ENCODE measurements at regions not wholly inside any gene's neighbourhood (a gene's known extent, or its start where the extent isn't known, plus 50 kb on each side); places are given as distances from the start of the nearest gene placed in this dataset.

- no peak for TF ChIP-seq ZNF596 (tag by site-specific recombination; IDR thresholded peaks at IDR 0.05)
- TF ChIP-seq ZNF157 (tag by site-specific recombination; IDR thresholded peaks at IDR 0.05), result no peak
- no peak for TF ChIP-seq ZNF354C (tag by site-specific recombination; IDR thresholded peaks at IDR 0.05; ENCODE audit: borderline replicate concordance, low read depth)
- TF ChIP-seq ZBTB26 (tag by site-specific recombination; optimal IDR thresholded peaks at IDR 0.05), result no peak
- no peak for TF ChIP-seq PRDM2 (tag by site-specific recombination; IDR thresholded peaks at IDR 0.05; ENCODE audit: borderline replicate concordance)
These were observed 1683.8 kb upstream of the SEL1L start for GRCh38 chr14:83217492-83217891.

GRCh38 chr14:83247924-83248639 lies 1714.4 kb upstream of the SEL1L start:
- no peak overlapping the region for H3K4me3 ChIP-seq (ENCODE audit: low read depth, low read length)
- no peaks in the 10 kb centered on the region for H3K4me1 ChIP-seq (ENCODE audit: control insufficient read depth, insufficient read depth, low read length)
- ChIA-PET CTCF (no interaction called here), POLR2A (no interaction called here)
- no peak overlapping the region for H3K27ac ChIP-seq (ENCODE audit: extremely low read depth, low read depth, low read length)
- H3K9me3 ChIP-seq (ENCODE audit: control insufficient read depth, insufficient read depth, low read depth, low read length), result no peaks in the 10 kb centered on the region
- no peaks in the 10 kb centered on the region for H3K36me3 ChIP-seq (ENCODE audit: control insufficient read depth in 2 of 2, insufficient read depth in 1 of 2, low read length in 2 of 2)
- TF ChIP-seq KLF7 (tag by site-specific recombination; IDR thresholded peaks at IDR 0.05; ENCODE audit: borderline replicate concordance) (no peak), ZNF747 (tag by site-specific recombination; IDR thresholded peaks at IDR 0.05) (no peak), ZNF561 (tag by site-specific recombination; IDR thresholded peaks at IDR 0.05; ENCODE audit: borderline replicate concordance) (no peak), ZNF292 (tag by site-specific recombination; IDR thresholded peaks at IDR 0.05; ENCODE audit: borderline replicate concordance, low read depth) (no peak), PRDM4 (tag by site-specific recombination; IDR thresholded peaks at IDR 0.05) (no peak), ZNF558 (tag by site-specific recombination; IDR thresholded peaks at IDR 0.05) (no peak), SETDB1 (IDR thresholded peaks at IDR 0.05; ENCODE audit: insufficient read length, low read length) (no peak), ELK4 (IDR thresholded peaks at IDR 0.05; ENCODE audit: borderline replicate concordance, low read depth, low read length) (no peak), ZNF280C (tag by site-specific recombination; IDR thresholded peaks at IDR 0.05) (no peak)

More at GRCh38 chr14:83217492-83217891, 1683.8 kb upstream of the SEL1L start:
- Histone ChIP-seq H3K9me3 (ENCODE audit: control insufficient read depth, insufficient read depth, low read depth, low read length) (no peaks in the 10 kb centered on the region), H3K27ac (ENCODE audit: extremely low read depth, low read depth, low read length) (no peak overlapping the region), H3K4me3 (ENCODE audit: low read depth, low read length) (no peak overlapping the region), H3K4me1 (ENCODE audit: control insufficient read depth, insufficient read depth, low read length) (no peaks in the 10 kb centered on the region), H3K36me3 (ENCODE audit: control insufficient read depth in 2 of 2, insufficient read depth in 1 of 2, low read length in 2 of 2) (no peaks in the 10 kb centered on the region)
- CTCF ChIA-PET, result no interaction called here
- POLR2A ChIA-PET, result no interaction called here
